ENCODE measurements at regions not wholly inside any gene's neighbourhood (a gene's known extent, or its start where the extent isn't known, plus 50 kb on each side); places are given as distances from the start of the nearest gene placed in this dataset.

DNA sequence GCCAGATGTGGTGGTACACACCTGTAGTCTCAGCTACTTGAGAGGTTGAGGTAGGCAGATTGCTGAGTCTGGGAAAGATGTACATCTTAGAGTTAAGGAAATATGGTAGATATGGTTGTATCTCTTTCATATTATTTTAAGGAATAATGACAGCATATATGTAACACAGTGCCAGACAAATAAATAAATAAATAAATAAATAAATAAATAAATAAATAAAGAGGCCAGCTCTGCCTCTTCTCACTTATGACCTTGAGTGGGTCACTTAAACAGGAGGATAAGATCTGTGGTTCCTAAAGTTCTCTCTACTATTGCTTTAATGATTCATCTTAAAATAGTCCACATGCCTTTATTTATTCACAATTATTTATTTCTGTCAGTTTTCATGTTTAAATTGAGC is 890.9 kb upstream of the TENM4 start:
- TF ChIP-seq, protein P1, sequence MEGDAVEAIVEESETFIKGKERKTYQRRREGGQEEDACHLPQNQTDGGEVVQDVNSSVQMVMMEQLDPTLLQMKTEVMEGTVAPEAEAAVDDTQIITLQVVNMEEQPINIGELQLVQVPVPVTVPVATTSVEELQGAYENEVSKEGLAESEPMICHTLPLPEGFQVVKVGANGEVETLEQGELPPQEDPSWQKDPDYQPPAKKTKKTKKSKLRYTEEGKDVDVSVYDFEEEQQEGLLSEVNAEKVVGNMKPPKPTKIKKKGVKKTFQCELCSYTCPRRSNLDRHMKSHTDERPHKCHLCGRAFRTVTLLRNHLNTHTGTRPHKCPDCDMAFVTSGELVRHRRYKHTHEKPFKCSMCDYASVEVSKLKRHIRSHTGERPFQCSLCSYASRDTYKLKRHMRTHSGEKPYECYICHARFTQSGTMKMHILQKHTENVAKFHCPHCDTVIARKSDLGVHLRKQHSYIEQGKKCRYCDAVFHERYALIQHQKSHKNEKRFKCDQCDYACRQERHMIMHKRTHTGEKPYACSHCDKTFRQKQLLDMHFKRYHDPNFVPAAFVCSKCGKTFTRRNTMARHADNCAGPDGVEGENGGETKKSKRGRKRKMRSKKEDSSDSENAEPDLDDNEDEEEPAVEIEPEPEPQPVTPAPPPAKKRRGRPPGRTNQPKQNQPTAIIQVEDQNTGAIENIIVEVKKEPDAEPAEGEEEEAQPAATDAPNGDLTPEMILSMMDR (IDR thresholded peaks at IDR 0.05; ENCODE audit: insufficient read depth, low read depth, low read length): no peak
- no peak for DNase-seq (ENCODE audit: low read depth)
- Histone ChIP-seq H3K4me3 (ENCODE audit: low read depth, low read length) (no peak overlapping the region), H3K36me3 (ENCODE audit: control insufficient read depth, insufficient read depth, low read length) (no peaks in the 10 kb centered on the region), H3K27me3 (ENCODE audit: control insufficient read depth, insufficient read depth, low read length) (no peaks in the 10 kb centered on the region)
- ChIA-PET POLR2A (no interaction called here), CTCF (no interaction called here)

DNA sequence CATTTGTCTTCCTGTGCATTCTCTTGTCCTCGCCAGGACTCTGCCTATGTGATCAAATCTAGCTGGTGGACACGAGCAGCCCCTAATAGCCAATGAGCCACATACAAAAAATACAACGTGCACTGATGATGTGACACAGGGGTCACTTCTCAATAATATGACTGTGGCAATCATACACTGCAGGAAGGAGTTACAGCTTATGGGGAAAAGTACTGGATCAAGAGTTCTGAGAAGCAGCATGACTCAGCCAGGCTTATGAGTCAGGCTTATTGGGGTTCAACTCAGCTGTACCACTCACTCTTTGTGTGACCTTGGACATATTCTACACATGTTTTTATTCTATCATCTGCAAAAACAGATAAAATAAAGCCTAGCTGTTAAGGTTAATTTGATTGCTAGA is 889.4 kb upstream of the TENM4 start:
- Histone ChIP-seq H3K4me3 (ENCODE audit: low read depth, low read length) (no peak overlapping the region), H3K27me3 (ENCODE audit: control insufficient read depth, insufficient read depth, low read length) (no peaks in the 10 kb centered on the region), H3K36me3 (ENCODE audit: control insufficient read depth, insufficient read depth, low read length) (no peaks in the 10 kb centered on the region)
- CTCF ChIA-PET: no interaction called here
- no peak for DNase-seq (ENCODE audit: low read depth)
- TF ChIP-seq, protein P1 (IDR thresholded peaks at IDR 0.05; ENCODE audit: insufficient read depth, low read depth, low read length): no peak
- POLR2A ChIA-PET: no interaction called here

DNA sequence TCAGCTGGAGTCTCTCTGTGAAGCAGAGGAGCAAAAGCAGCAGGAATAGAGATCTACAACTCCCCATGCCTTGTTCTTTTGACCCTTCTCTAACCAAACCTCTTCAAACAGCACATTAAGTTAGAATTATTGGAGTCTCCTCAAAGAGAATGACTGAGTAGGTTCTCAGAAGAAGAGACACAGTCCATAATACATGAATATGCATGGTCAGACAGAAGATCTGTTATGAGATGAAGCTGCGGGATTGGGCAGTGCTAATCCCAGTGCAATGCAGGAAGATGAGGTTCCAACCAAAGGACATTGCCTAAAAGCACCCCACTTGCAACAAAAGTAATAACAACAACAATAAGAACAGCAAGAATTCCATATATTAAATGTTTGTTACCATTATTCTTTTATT is 887.9 kb upstream of the TENM4 start:
- H3K27me3 ChIP-seq (ENCODE audit: control insufficient read depth, insufficient read depth, low read length): no peaks in the 10 kb centered on the region
- no peaks in the 10 kb centered on the region for H3K36me3 ChIP-seq (ENCODE audit: control insufficient read depth, insufficient read depth, low read length)
- H3K4me3 ChIP-seq (ENCODE audit: low read depth, low read length): no peak overlapping the region
- CTCF ChIA-PET: no interaction called here
- POLR2A ChIA-PET: no interaction called here
- TF ChIP-seq, protein P1 (IDR thresholded peaks at IDR 0.05; ENCODE audit: insufficient read depth, low read depth, low read length): no peak
- no peak for DNase-seq (ENCODE audit: low read depth)

DNA sequence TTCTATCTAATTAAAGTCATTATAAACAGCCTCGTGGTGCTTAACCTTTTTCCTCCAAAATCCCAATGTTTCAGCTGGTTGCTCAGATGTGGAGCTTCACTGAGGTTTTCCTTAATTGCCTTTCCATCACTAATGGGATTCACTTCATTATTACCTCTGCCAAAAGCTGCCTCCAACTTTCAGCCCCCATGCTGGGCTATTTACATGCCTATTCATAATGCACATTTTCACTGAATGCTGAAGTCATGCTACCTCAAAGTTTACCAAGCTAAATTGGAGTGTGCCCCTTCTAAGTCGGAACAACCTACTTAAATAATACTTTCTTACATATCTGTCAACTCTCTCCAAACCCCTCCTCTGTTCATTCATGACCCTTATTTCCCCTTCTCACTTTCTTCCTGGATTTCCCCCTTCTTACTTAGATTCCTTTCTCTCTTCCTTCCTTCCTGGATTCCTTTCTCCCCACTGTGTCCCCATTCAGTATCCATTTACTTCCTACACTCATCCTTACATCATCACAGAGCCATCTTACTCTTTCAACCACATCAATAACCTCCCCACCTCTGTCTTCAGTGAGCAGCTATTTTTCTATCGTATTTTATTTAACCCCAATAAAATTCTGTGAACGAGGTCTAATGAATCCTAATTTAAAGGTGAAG is 887.3 kb upstream of the TENM4 start:
- TF ChIP-seq, protein P1 (IDR thresholded peaks at IDR 0.05; ENCODE audit: insufficient read depth, low read depth, low read length): no peak
- DNase-seq (ENCODE audit: low read depth): no peak
- no peaks in the 10 kb centered on the region for H3K36me3 ChIP-seq (ENCODE audit: control insufficient read depth, insufficient read depth, low read length)
- no peaks in the 10 kb centered on the region for H3K27me3 ChIP-seq (ENCODE audit: control insufficient read depth, insufficient read depth, low read length)
- CTCF ChIA-PET: no interaction called here
- H3K4me3 ChIP-seq (ENCODE audit: low read depth, low read length): no peak overlapping the region
- POLR2A ChIA-PET: no interaction called here

DNA sequence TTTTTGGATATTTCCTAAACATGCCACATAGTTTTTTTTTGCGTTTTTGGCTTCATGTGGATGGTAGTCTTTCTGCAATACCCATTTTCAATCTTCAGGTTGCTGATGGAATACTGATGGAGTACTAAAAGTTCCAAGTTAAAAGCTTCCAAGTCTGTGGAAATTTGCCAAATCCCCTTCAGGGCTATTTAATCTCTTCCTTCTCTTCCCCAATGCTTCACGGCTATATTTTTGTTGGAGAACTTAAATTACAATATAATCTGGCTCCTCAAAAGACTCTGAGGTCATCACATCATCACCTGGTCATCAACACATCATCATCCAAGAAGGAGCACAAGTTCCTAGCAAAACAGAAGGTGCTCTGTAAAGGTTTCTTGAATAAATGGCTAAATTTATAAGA is 881.0 kb upstream of the TENM4 start:
- Histone ChIP-seq H3K4me3 (ENCODE audit: low read depth, low read length) (no peak overlapping the region), H3K36me3 (ENCODE audit: control insufficient read depth, insufficient read depth, low read length) (no peaks in the 10 kb centered on the region), H3K27me3 (ENCODE audit: control insufficient read depth, insufficient read depth, low read length) (no peaks in the 10 kb centered on the region)
- CTCF ChIA-PET: no interaction called here
- POLR2A ChIA-PET: no interaction called here
- TF ChIP-seq, protein P1 (IDR thresholded peaks at IDR 0.05; ENCODE audit: insufficient read depth, low read depth, low read length): no peak
- no peak for DNase-seq (ENCODE audit: low read depth)
